ENCODE measurements at regions not wholly inside any gene's neighbourhood (a gene's known extent, or its start where the extent isn't known, plus 50 kb on each side); places are given as distances from the start of the nearest gene placed in this dataset.

GRCh38 chr1:14347186-14347585 is 251.3 kb upstream of the KAZN start:
- no peak for DNase-seq (ENCODE audit: low read depth)

GRCh38 chr1:14347776-14348175 is 250.7 kb upstream of the KAZN start:
- no peak for DNase-seq (ENCODE audit: low read depth)

- no peak for DNase-seq (ENCODE audit: low read depth)
These were observed 248.3 kb upstream of the KAZN start for GRCh38 chr1:14350197-14350596.

GRCh38 chr1:14352897-14353296 is 245.6 kb upstream of the KAZN start:
- DNase-seq (ENCODE audit: low read depth): no peak

- peak; percentile 19 for DNase-seq (ENCODE audit: low read depth)
These were observed 237.5 kb upstream of the KAZN start for GRCh38 chr1:14361005-14361404.

GRCh38 chr1:14362331-14362730 is 236.2 kb upstream of the KAZN start:
- DNase-seq (ENCODE audit: low read depth): no peak

GRCh38 chr1:14363036-14363590 is 235.4 kb upstream of the KAZN start:
- DNase-seq (ENCODE audit: low read depth): no peak

- DNase-seq (ENCODE audit: low read depth): no peak
These were observed 234.6 kb upstream of the KAZN start for GRCh38 chr1:14363707-14364413.

GRCh38 chr1:14365301-14365988 is 233.0 kb upstream of the KAZN start:
- DNase-seq (ENCODE audit: low read depth): no peak

GRCh38 chr1:14366091-14367018 is 232.1 kb upstream of the KAZN start:
- no peak for DNase-seq (ENCODE audit: low read depth)

- DNase-seq (ENCODE audit: low read depth): no peak
These were observed 231.0 kb upstream of the KAZN start for GRCh38 chr1:14367451-14367850.

GRCh38 chr1:14369526-14370213 is 228.8 kb upstream of the KAZN start:
- DNase-seq (ENCODE audit: low read depth): no peak

- no peak for DNase-seq (ENCODE audit: low read depth)
These were observed 226.6 kb upstream of the KAZN start for GRCh38 chr1:14371771-14372497.

- no peak for DNase-seq (ENCODE audit: low read depth)
These were observed 226.0 kb upstream of the KAZN start for GRCh38 chr1:14372526-14372925.

GRCh38 chr1:14373081-14373758 is 225.3 kb upstream of the KAZN start:
- no peak for DNase-seq (ENCODE audit: low read depth)

- DNase-seq (ENCODE audit: low read depth): no peak
These were observed 223.3 kb upstream of the KAZN start for GRCh38 chr1:14375226-14375625.

- no peak for DNase-seq (ENCODE audit: low read depth)
These were observed 221.1 kb upstream of the KAZN start for GRCh38 chr1:14377386-14377785.

- DNase-seq (ENCODE audit: low read depth): no peak
These were observed 218.1 kb upstream of the KAZN start for GRCh38 chr1:14380408-14380807.

GRCh38 chr1:14390816-14391215 is 207.7 kb upstream of the KAZN start:
- DNase-seq (ENCODE audit: low read depth): peak; percentile 6

GRCh38 chr1:14392161-14392858 is 206.2 kb upstream of the KAZN start:
- DNase-seq (ENCODE audit: low read depth): no peak
